GM23338 (cell line): ENCODE measurements at regions not wholly inside any gene's neighbourhood (a gene's known extent, or its start where the extent isn't known, plus 50 kb on each side); places are given as distances from the start of the nearest gene placed in this dataset.

Experiments
- ATAC-seq: fragments of 200-7000 bp; cut with Tn5 transposase; 3 replicates; pipeline ENCODE4 v1.9.1; 2020
- DNase-seq: peaks from one replicate; pipeline ENCODE4 v3.0.0-alpha.2; 2015; ENCODE audit warnings: low spot score
- H2AFZ ChIP-seq: fragments of 200-600 bp; sonication (generic); 2 replicates; pipeline ENCODE4 v1.8.0; 2016; ENCODE audit warnings: antibody characterized with exemption, mild to moderate bottlenecking, moderate library complexity
- H3F3A ChIP-seq: fragments of 200-600 bp; sonication (generic); replicated peaks from 2 replicates; pipeline ENCODE4 v1.8.0; 2017; ENCODE audit warnings: antibody characterized with exemption, mixed run types, low read depth
- H3K27ac ChIP-seq: fragments of 200-600 bp; sonication (generic); 2 replicates; pipeline ENCODE4 v1.6.1; 2016; ENCODE audit warnings: low read depth
- H3K27me3 ChIP-seq: fragments of 200-600 bp; sonication (generic); 2 replicates; pipeline ENCODE4 v1.8.0; 2016; ENCODE audit warnings: mild to moderate bottlenecking, mixed run types, moderate library complexity; ENCODE audit not compliant: insufficient read depth
- H3K36me3 ChIP-seq: fragments of 200-600 bp; sonication (generic); 2 replicates; pipeline ENCODE4 v1.8.0; 2016; ENCODE audit warnings: mild to moderate bottlenecking; ENCODE audit not compliant: insufficient read depth
- H3K4me1 ChIP-seq: fragments of 200-600 bp; sonication (generic); 2 replicates; pipeline ENCODE4 v1.8.0; 2016; ENCODE audit warnings: mild to moderate bottlenecking, moderate library complexity; ENCODE audit not compliant: insufficient read depth
- H3K4me2 ChIP-seq: fragments of 200-600 bp; sonication (generic); 2 replicates; pipeline ENCODE4 v1.7.1; 2017; ENCODE audit warnings: mixed run types
- H3K4me3 ChIP-seq: fragments of 200-600 bp; sonication (generic); 2 replicates; pipeline ENCODE4 v1.6.1; 2016; ENCODE audit warnings: mixed run types
- H3K79me2 ChIP-seq: fragments of 200-600 bp; sonication (generic); replicated peaks from 2 replicates; pipeline ENCODE4 v1.8.0; 2017; ENCODE audit warnings: mild to moderate bottlenecking; ENCODE audit not compliant: insufficient read depth
- H3K9me2 ChIP-seq: fragments of 200-600 bp; sonication (generic); 2 replicates; pipeline ENCODE4 v1.8.0; 2017; ENCODE audit not compliant: insufficient read depth
- H4K20me1 ChIP-seq: fragments of 200-600 bp; sonication (generic); replicated peaks from 2 replicates; pipeline ENCODE4 v1.8.0; 2017; ENCODE audit warnings: mild to moderate bottlenecking; ENCODE audit not compliant: insufficient read depth
- H3K27ac Mint-ChIP-seq: 2 replicates; pipeline ENCODE4 v1.8.0; 2020; ENCODE audit warnings: inconsistent platforms, mild to moderate bottlenecking, moderate library complexity, mixed read lengths
- H3K27me3 Mint-ChIP-seq: 3 replicates; pipeline ENCODE4 v1.8.0; 2022; ENCODE audit warnings: low read depth, mild to moderate bottlenecking, moderate library complexity, mixed read lengths, inconsistent platforms; ENCODE audit not compliant: insufficient read depth, poor library complexity
- H3K36me3 Mint-ChIP-seq: 3 replicates; pipeline ENCODE4 v1.8.0; 2021; ENCODE audit warnings: low read depth, mild to moderate bottlenecking, inconsistent platforms, moderate library complexity, mixed read lengths
- H3K4me1 Mint-ChIP-seq: 3 replicates; pipeline ENCODE4 v1.8.0; 2020; ENCODE audit warnings: mild to moderate bottlenecking, inconsistent platforms, mixed read lengths
- H3K4me3 Mint-ChIP-seq: 3 replicates; pipeline ENCODE4 v1.8.0; 2021; ENCODE audit warnings: moderate library complexity, mild to moderate bottlenecking, inconsistent platforms, mixed read lengths
- H3K9me3 Mint-ChIP-seq: 3 replicates; pipeline ENCODE4 v1.8.0; 2020; ENCODE audit warnings: moderate library complexity, mild to moderate bottlenecking, inconsistent platforms, mixed read lengths
- CREB1 ChIP-seq: fragments of 250-450 bp; sonication (Bioruptor Pico); IDR thresholded peaks from 2 replicates; pipeline ENCODE4 v1.5.0; 2020; ENCODE audit warnings: low read depth, mild to moderate bottlenecking, moderate library complexity
- CTCF ChIP-seq, 2 experiments: fragments of 200-600 bp in 1 of 2; sonication (generic) in 1 of 2; conservative IDR thresholded peaks; 2 replicates each; pipeline versions ENCODE4 v1.5.1 to v1.6.1; 2016 to 2017; ENCODE audit warnings: antibody characterized with exemption in 2 of 2, low read depth in 2 of 2, mild to moderate bottlenecking in 2 of 2, moderate library complexity in 1 of 2
- EZH2 ChIP-seq: fragments of 200-600 bp; sonication (generic); IDR thresholded peaks from one replicate; pipeline ENCODE4 v1.8.0; 2017; ENCODE audit warnings: antibody characterized with exemption, mild to moderate bottlenecking, low read depth; ENCODE audit not compliant: unreplicated experiment
- EZH2phosphoT487 ChIP-seq: fragments of 200-600 bp; sonication (generic); IDR thresholded peaks from one replicate; pipeline ENCODE4 v1.8.1; 2018; ENCODE audit warnings: antibody characterized with exemption; ENCODE audit not compliant: unreplicated experiment
- JUNB ChIP-seq: IDR thresholded peaks from one replicate; pipeline ENCODE4 v1.6.1; 2016; ENCODE audit warnings: antibody characterized with exemption; ENCODE audit not compliant: unreplicated experiment
- NANOG ChIP-seq: IDR thresholded peaks from 2 replicates; pipeline ENCODE4 v1.6.1; 2016; ENCODE audit warnings: antibody characterized with exemption, borderline replicate concordance
- POLR2AphosphoS5 ChIP-seq: IDR thresholded peaks from 2 replicates; pipeline ENCODE4 v1.6.1; 2016; ENCODE audit warnings: antibody characterized with exemption, low read depth
- REST ChIP-seq: IDR thresholded peaks from one replicate; pipeline ENCODE4 v1.6.1; 2018; ENCODE audit warnings: antibody characterized with exemption; ENCODE audit not compliant: unreplicated experiment
- STAT1 ChIP-seq: IDR thresholded peaks from one replicate; pipeline ENCODE4 v1.6.1; 2016; ENCODE audit warnings: antibody characterized with exemption; ENCODE audit not compliant: unreplicated experiment
- ZNF114 ChIP-seq: fragments of 250-450 bp; sonication (Bioruptor Pico); IDR thresholded peaks from 2 replicates; pipeline ENCODE4 v1.5.0; 2020; ENCODE audit warnings: mild to moderate bottlenecking, moderate library complexity
- ZNF331 ChIP-seq: fragments of 250-450 bp; sonication (Bioruptor Pico); IDR thresholded peaks from 2 replicates; pipeline ENCODE4 v1.5.0; 2020; ENCODE audit warnings: low read depth, mild to moderate bottlenecking, moderate library complexity
- ZNF462 ChIP-seq: fragments of 250-450 bp; sonication (Bioruptor Pico); IDR thresholded peaks from 2 replicates; pipeline ENCODE4 v1.5.0; 2020; ENCODE audit warnings: mild to moderate bottlenecking, moderate library complexity
- TF ChIP-seq, protein P1 (sequence below): IDR thresholded peaks from 2 replicates; pipeline ENCODE4 v1.6.1; 2016; ENCODE audit warnings: antibody characterized with exemption

- DNase-seq: no peak
- no peaks in the 10 kb centered on the region for H3K4me1 Mint-ChIP-seq
- H3K4me3 ChIP-seq: no peak overlapping the region
- TF ChIP-seq NANOG (no peak), REST (no peak), CTCF (conservative IDR thresholded peaks at IDR 0.05; ENCODE audit: low read depth in 2 of 2) (no peak), CREB1 (CRISPR knock-in tag) (no peak), ZNF462 (no peak), EZH2phosphoT487 (no peak), ZNF331 (CRISPR knock-in tag) (no peak), EZH2 (no peak), ZNF114 (CRISPR knock-in tag) (no peak), POLR2AphosphoS5 (no peak), STAT1 (no peak), JUNB (no peak)
- TF ChIP-seq, protein P1, sequence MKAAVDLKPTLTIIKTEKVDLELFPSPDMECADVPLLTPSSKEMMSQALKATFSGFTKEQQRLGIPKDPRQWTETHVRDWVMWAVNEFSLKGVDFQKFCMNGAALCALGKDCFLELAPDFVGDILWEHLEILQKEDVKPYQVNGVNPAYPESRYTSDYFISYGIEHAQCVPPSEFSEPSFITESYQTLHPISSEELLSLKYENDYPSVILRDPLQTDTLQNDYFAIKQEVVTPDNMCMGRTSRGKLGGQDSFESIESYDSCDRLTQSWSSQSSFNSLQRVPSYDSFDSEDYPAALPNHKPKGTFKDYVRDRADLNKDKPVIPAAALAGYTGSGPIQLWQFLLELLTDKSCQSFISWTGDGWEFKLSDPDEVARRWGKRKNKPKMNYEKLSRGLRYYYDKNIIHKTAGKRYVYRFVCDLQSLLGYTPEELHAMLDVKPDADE: no peak
- H3K27ac Mint-ChIP-seq: no peak overlapping the region
- no peak overlapping the region for H3K4me3 Mint-ChIP-seq
- H3K79me2 ChIP-seq: no peaks in the 10 kb centered on the region
- H3K27me3 ChIP-seq: no peaks in the 10 kb centered on the region
- H2AFZ ChIP-seq: no peak overlapping the region
- ATAC-seq: no peak
- no peaks in the 10 kb centered on the region for H3K4me1 ChIP-seq
- no peak overlapping the region for H3K27ac ChIP-seq
- H3F3A ChIP-seq: no peaks in the 10 kb centered on the region
- H4K20me1 ChIP-seq: no peaks in the 10 kb centered on the region
- H3K27me3 Mint-ChIP-seq: no peaks in the 10 kb centered on the region
- peaks cover 8% of the 10 kb centered on the region for H3K9me3 Mint-ChIP-seq
- peaks cover 6% of the 10 kb centered on the region for H3K36me3 ChIP-seq
- no peaks in the 10 kb centered on the region; the same call in 2 of the 3 replicates for H3K36me3 Mint-ChIP-seq
- H3K4me2 ChIP-seq: no peak overlapping the region
- H3K9me2 ChIP-seq: 0 out of 2 replicates have a peak, but pooled peaks cover 11% of the 10 kb centered on the region
These were observed 128.3 kb upstream of the CLINT1 start for GRCh38 chr5:157987259-157987658.
